ENCODE measurements at regions not wholly inside any gene's neighbourhood (a gene's known extent, or its start where the extent isn't known, plus 50 kb on each side); places are given as distances from the start of the nearest gene placed in this dataset.
"Not testable (repeated sequence)": the region's sequence is repeated elsewhere in the genome, so short reads cannot be mapped to it uniquely, and the experiment has no call there.

GRCh38 chr6:112504621-112505020 is 157.5 kb downstream of the RFPL4B start:
- no peak for DNase-seq (ENCODE audit: low read depth in 1 of 2, low spot score in 1 of 2)

GRCh38 chr6:112511441-112511840 is 164.3 kb downstream of the RFPL4B start:
- DNase-seq (ENCODE audit: low read depth in 1 of 2, low spot score in 1 of 2), result no peak

DNA sequence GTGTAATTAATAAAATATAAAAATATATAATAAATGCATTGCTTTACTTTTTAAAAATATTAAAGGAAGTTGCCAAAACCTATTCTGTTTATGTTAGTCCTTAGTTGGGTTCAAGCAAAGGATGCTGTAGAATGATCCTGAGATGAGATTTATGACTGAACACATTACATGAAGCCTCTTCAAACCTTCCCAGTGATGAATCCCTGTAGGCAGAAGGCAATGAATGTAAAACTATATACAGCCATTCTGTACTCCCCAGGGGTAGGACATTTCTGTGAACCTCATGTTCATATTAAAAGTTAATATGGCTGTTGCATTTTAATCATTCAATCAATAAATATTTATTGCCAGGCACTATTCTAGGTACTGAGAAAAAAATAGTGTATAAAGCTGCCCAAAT is 166.0 kb downstream of the RFPL4B start:
- DNase-seq (ENCODE audit: low read depth in 1 of 2, low spot score in 1 of 2), result no peak

DNA sequence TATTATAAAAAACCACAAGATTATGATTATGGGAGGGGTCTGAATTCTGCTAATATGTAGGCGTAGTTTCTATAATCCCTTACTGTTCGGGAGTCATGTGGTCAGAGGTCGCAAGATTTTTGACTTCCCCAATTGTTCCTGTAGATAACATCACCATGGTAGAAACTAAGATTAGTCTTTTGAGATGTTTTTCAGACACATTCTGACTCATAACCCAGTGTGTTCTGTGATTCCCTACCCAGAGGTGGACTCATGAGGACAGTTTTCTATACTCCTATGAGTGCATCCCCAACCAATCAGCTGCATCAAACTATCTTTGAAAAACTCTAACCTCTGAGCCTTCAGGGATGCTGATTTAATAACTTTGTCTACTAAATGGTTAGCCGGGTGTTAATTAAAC is 175.5 kb downstream of the RFPL4B start:
- no peak for DNase-seq (ENCODE audit: low read depth in 1 of 2, low spot score in 1 of 2)

DNA sequence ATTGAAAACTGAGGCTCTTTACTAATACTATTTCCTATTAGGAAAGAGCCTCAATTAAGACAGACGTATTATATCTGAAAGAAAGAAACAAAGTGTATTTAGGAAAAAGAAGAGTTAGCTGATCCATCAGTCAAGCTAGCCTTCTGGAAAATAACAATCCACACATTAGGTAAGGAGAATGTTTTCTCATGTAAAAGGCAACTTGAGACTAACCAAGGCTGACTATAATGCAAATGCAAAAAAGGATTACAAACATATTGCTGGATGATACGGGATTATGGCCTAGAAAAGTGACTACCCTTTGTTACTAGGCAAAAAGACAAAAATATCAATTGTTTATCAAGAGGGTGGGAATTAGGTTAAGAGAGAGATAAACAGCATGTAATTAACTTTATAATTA is 176.9 kb downstream of the RFPL4B start:
- DNase-seq (ENCODE audit: low read depth in 1 of 2, low spot score in 1 of 2), result no peak

GRCh38 chr6:112525749-112526148 is 178.6 kb downstream of the RFPL4B start:
- no peak for DNase-seq (ENCODE audit: low read depth in 1 of 2, low spot score in 1 of 2)

DNA sequence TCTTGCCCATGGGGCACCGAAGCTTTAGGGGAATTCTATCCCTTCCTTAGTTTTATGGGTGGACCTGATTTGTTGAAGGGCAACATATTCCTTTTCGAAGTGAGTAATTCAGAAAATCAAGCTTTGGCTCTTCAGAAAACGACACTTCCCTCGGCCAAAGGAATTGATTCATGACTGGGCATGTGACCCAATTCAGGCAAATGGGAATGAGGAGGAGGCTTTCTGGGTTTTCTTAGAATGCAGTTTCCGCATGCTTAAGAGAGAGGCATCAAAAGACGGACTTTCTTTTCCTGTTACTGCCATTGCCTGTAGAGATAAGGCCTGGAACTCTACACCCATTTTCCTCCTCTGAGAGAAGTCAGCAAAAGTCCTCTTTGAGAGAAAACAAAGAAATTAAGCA is 179.5 kb downstream of the RFPL4B start:
- DNase-seq (ENCODE audit: low read depth in 1 of 2, low spot score in 1 of 2), result no peak

GRCh38 chr6:112528306-112528705 is 181.2 kb downstream of the RFPL4B start:
- DNase-seq (ENCODE audit: low read depth in 1 of 2, low spot score in 1 of 2), result not testable (repeated sequence)

- DNase-seq (ENCODE audit: low read depth in 1 of 2, low spot score in 1 of 2), result no peak
Observed at GRCh38 chr6:112535816-112536215, 188.7 kb downstream of the RFPL4B start.

- DNase-seq (ENCODE audit: low read depth in 1 of 2, low spot score in 1 of 2), result no peak
Observed at GRCh38 chr6:112539355-112539754, 192.2 kb downstream of the RFPL4B start.

DNA sequence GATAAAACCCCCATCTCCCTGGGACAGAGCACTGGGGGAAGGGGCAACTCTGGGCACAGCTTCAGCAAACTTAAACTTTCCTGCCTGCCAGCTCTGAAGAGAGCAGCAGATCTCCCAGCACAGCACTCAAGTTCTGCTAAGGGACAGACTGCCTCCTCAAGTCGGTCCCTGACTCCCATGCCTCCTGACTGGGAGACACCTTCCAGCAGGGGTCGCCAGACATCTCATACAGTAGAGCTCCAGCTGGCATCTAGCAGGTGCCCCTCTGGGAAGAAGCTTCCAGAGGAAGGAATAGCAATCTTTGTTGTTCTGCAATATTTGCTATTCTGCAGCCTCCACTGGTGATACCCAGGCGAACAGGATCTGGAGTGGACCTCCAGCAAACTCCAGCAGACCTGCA is 194.7 kb downstream of the RFPL4B start:
- not testable (repeated sequence) for DNase-seq (ENCODE audit: low read depth in 1 of 2, low spot score in 1 of 2)

DNA sequence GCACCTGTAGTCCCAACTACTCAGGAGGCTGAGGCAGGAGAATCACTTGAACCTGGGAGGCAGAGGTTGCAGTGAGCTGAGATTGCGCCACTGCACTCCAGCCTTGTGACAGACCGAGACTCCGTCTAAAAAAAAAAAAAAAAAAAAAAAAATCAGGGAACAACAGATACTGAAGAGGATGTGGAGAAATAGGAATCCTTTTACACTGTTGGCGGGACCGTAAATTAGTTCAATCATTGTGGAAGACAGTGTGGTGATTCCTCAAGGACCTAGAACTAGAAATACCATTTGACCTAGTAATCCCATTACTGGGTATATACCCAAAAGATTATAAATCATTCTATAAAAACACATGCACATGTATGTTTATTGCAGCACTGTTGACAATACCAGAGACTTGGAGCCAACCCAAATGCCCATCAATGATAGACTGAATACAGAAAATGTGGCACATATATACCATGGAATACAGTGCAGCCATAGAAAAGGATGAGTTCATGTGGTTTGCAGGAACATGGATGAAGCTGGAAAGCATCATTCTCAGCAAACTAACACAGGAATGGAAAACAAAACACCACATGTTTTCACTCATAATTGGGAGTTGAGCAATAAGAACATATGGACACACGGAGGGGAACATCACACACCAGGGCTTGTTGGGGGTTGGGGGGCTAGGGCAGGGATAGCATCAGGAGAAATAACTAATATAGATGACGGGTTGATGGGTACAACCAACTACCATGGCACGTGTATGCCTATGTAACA is 200.4 kb downstream of the RFPL4B start:
- DNase-seq (ENCODE audit: low read depth in 1 of 2, low spot score in 1 of 2), result not testable (repeated sequence)

GRCh38 chr6:112549749-112550148 is 202.6 kb downstream of the RFPL4B start:
- DNase-seq (ENCODE audit: low read depth in 1 of 2, low spot score in 1 of 2), result no peak

- DNase-seq (ENCODE audit: low read depth in 1 of 2, low spot score in 1 of 2), result no peak
Observed at GRCh38 chr6:112557435-112557834, 210.3 kb downstream of the RFPL4B start.

- no peak for DNase-seq (ENCODE audit: low read depth in 1 of 2, low spot score in 1 of 2)
Observed at GRCh38 chr6:112557961-112558360, 210.8 kb downstream of the RFPL4B start.

- no peak for DNase-seq (ENCODE audit: low read depth in 1 of 2, low spot score in 1 of 2)
Observed at GRCh38 chr6:112560651-112561050, 213.5 kb downstream of the RFPL4B start.

DNA sequence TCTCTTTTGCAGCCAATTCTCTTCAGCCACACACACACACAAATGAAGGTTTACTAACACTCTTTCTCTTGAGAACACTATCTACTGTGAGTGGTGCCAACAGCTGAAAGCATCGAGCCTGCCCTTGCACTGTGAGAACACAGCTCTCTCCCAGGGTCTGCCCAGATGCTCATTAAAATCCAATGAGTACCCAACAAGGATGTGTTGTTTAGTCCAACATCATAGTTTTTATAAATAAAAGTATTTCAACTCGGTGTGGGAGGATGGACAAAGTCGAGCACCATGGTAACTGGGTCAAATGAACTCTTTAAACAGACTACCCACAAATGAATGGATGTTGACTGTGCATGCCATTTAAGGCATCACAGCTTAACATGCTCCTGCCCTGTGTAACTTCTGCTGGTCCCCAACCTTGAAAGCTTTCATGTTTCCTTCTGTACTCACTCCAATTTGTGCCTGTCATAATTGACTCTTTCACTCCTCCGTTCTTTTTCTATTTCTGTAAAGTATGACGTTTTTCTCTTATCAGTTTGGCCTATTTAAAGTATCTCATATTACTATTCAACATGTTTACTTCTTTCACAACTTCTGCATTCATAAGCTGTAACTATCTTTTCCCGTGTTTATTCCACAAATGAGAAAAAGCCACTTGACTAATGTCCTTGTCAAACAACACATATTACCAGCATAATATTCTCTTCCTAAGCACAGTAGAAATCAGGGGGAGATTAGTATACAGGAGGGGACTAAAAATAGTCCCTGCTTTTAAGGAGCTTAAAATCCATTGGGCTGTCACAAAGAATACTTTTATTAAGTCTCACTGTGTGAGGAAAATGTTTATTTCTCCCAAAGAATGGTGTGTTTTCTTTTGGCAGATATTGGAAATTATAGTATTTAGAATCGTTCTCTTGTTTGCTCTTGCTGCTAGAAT is 215.4 kb downstream of the RFPL4B start:
- no peak for DNase-seq (ENCODE audit: low read depth in 1 of 2, low spot score in 1 of 2)

DNA sequence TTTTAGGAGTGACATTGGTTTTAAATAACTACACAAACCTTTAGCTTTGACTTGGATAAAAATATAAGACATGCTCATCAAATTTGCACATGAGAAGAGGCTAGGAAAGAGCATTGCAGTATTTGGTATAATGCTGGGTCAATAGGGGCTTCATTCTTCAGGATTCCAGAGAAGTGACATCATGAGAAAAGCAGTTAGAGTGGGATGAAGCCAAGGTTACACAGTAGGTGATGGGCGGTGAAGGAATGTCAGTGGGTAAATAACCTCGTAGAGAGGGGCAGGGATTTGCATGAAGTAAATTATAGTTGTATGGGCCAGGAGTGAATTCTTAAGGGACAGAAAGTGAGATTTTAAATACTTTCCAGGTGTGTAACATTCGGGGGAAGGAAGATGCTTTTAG is 216.2 kb downstream of the RFPL4B start:
- DNase-seq (ENCODE audit: low read depth in 1 of 2, low spot score in 1 of 2), result no peak

DNA sequence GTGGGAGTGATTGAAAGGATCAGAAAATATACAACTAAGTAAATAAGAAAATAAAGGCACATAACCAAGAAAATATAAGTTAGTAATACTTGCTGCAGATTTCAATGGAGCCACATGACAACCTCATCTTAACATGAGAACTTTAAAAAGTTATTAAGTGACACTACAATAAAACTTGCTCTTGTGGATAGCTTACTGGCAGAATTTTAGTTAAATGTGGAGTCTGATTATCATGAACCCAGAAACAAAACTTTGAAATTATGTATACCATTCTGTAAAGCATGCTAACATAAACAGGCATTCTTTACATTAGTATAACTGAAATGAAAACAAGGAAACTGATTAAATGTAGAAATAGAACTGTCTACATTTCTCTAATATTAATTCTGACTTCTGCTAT is 220.9 kb downstream of the RFPL4B start:
- DNase-seq (ENCODE audit: low read depth in 1 of 2, low spot score in 1 of 2), result no peak

DNA sequence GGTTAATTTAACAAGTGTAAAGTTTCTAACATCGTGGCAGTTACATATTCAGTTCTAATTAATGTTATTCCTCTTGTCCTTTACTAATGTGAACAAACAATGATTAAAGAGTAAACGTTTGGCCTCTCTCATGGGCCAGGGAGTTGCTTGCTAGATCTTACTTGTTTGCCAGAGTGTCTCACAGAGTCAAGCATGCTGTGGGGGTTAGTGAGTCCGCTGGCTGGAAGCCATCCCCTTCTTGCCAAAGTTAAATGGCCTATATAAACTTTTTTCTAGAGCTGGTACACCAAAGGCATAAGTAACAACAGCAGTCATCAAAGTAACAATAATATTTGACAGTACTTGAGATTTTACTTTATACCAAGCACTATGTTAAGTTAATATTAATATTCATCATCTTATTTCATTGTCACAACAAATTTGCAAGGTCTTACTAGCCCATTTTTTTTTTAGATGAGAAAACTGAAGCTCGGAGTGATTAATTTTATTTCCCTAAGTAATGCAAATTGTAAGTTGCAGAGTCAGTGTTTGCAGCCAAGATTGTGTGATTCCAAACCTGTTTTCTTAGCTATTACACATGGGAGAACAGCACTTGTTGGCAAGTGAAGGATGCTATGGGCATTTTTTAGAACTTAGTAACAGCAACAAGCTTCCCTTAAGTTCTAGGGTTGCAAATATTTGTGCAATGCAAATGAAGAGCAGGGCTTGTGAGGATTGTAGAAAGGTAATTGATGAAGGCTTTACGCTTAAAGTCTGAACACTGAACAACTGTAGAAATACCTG is 224.5 kb downstream of the RFPL4B start:
- no peak for DNase-seq (ENCODE audit: low read depth in 1 of 2, low spot score in 1 of 2)

DNA sequence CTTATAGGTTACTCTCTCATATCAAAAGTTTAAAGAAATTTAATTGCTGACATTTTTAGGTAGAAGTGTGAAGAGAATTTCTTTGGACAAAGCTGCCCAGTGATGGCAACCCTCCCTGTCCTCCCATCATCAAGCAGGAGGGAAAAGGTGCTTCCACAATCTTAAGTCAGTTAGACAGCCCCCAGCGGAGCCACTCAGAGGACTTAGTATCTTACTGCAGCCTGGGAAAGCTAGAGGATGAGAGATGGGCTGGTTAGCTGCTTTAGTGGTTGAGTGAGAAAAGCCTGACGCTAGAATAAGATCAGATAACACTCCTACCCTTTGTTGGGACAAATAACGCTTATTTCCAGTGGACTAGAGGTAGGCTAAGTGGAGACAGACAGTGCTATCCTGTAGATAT is 227.1 kb downstream of the RFPL4B start:
- no peak for DNase-seq (ENCODE audit: low read depth in 1 of 2, low spot score in 1 of 2)
